GOT3 (cell line): ENCODE measurements at regions not wholly inside any gene's neighbourhood (a gene's known extent, or its start where the extent isn't known, plus 50 kb on each side); places are given as distances from the start of the nearest gene placed in this dataset.
"Not testable (repeated sequence)": the region's sequence is repeated elsewhere in the genome, so short reads cannot be mapped to it uniquely, and the experiment has no call there.

ENCODE experiments used
- DNase-seq: peaks from one replicate; lab custom pipeline; 2025; ENCODE audit warnings: mixed read lengths; lab: John Stamatoyannopoulos, UW

DNA sequence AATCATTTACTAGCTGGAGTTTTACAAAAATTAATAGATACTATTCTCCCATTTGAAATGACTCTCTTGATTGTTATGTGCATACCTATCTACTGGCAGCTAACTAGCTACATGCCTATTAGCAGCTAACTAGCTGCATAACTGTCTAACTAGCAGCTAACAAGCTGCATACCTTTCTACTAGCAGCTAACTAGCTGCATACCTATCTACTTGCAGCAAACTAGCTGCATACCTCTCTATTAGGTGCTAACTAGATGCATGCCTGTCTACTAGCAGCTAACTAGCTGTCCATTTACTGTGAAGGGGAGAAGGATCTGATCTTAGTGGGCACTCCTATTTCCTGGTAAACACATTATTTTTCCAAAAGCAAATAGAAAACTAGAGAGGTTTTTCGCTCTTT lies 439.4 kb upstream of the PFKP start:
- no peak for DNase-seq

- DNase-seq, result no peak
Observed at GRCh38 chr10:2625094-2625493, 442.3 kb upstream of the PFKP start.

DNA sequence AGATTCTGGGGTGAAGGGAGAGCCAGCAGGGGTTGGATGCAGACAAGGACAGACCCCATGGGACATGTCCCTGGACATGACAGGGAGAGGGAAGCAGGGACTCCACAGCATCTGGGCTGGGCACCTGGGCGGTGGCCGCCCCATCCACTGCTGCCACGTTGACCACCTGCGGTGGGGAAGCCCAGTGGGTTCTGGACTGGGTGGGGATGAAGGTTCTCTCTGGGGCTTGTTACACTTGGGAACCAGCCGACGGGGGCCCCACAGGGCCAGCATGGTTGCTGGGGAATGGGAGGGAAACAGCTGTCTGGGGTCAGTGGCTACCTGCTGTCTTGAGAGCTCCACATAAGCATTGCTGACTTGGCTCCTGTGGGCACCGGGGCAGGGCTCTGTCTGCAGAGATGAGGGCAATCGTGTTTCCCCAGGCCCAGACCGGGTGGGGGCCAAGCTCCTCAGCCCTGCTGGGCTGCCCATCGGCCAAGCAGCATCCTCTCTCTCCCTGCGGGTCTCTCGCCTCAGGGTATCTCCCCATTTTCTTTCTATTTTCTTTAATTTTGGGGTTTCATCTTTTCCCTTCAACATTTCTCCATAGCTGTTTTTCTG lies 443.6 kb upstream of the PFKP start:
- DNase-seq, result no peak

DNA sequence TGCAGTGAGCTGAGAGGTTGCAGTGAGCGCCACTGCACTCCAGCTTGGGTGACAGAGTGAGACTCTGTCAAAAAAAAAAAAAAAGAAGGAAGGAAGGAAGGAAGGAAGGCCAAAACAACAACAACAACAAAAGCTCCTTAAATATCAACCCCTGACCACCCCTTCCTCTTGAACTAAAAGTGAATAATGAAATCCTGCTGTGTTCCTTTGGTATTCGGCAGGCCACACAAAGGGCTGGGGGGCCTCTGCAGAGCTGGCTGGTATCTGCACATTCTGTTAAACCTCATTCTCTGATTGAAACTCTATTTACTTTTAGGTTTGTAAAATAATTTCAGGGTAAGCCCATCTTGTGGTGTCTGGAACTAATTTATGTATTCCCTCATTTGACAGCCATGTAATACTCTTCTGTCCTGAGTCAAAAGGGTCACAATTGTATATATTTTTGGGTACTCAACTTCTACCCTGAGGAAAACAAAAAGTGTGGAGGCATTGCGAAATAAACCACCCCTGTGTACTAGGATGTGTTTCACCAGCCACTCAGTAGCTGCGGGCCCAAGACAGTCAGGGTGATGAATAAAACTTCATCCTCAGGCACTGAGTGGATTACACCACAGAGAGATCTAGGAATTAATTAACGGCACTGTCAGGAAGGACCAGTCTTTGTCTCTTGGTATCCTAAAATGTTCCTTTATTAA lies 446.4 kb upstream of the PFKP start:
- no peak for DNase-seq

- DNase-seq, result no peak
Observed at GRCh38 chr10:2619916-2620315, 447.4 kb upstream of the PFKP start.

- no peak for DNase-seq
Observed at GRCh38 chr10:2619472-2619871, 447.9 kb upstream of the PFKP start.

GRCh38 chr10:2618690-2619089 lies 448.7 kb upstream of the PFKP start:
- no peak for DNase-seq

- no peak for DNase-seq
Observed at GRCh38 chr10:2616215-2616614, 451.1 kb upstream of the PFKP start.

DNA sequence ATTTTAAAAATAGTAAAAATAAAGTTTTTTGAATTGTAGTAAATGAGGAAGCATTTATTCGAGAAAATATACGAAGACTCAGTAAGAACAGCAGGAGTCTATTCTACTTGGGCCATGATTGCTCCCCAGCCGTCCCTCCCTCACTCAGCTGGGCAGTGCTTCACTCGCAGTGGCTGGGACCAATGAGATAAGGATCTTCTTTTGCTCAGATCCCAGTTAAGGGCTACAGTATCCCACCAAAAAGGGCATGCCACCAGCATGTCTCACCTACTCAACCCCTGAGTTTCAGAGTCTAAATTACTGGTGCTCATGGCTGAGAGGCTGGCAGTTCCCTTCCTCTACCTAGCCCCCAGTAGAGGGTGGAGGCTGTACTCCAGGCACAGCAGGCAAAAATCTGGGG lies 455.7 kb upstream of the PFKP start:
- no peak for DNase-seq

GRCh38 chr10:2610946-2611345 lies 456.4 kb upstream of the PFKP start:
- no peak for DNase-seq

DNA sequence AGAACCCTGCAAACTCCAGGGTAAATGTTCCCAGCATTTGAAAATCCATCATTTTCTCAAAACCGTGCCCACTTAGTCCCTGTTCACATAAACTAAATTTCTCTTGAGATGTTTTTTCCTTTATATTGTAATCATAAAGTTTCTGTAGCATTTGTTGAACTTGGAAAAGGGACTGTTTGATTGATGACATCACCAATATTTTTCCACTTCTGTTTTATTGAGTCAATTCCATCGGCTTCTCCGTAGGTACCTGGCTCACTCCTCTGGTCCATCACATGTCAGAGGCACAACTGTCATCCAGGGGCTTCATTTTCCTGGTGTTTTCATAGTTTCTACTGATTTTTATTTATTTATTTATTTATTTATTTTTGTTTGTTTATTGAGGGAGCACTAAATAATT lies 462.5 kb upstream of the PFKP start:
- DNase-seq, result no peak

GRCh38 chr10:2599571-2599970 lies 467.8 kb upstream of the PFKP start:
- DNase-seq, result no peak

DNA sequence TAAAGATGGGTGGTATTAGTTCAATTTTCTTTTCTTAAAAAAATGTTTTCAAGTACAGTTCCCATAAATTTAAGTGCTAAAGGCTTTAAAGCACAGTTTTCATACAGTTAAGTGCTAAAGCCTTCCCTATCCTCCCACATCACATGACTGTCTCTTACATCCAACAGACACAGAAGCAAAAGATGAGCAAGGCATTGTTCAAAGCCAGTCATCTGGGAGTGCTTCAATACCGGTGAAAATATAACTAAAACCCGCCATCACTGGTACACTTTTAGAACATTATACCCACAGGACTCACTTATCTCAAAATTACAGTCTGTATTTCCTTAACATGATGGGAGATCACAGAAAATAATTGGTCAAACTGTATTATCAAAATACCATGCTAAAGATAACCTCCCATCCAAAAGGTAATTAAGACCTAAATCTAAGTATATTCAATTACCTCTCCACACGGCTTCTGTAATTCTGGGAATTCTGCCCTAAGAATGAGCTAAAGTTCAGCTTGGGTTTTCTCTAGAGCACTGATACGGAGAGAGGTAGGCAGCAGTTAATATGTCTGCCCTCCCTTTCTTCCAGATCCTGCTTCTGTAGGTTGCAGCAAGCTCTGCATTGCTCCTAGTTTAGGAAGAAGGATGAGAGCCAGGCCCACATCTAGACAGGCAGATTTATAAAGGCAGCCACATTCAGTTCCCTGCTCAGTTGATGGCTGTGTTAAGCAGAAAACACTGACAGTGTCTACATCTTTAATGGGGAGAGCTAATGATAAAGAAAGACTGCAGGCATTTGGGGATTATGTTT lies 474.8 kb upstream of the PFKP start:
- no peak for DNase-seq

GRCh38 chr10:2589196-2589595 lies 478.2 kb upstream of the PFKP start:
- DNase-seq, result no peak

GRCh38 chr10:2584385-2584784 lies 483.0 kb upstream of the PFKP start:
- no peak for DNase-seq

- DNase-seq, result no peak
Observed at GRCh38 chr10:2576892-2577291, 490.5 kb upstream of the PFKP start.

GRCh38 chr10:2575460-2575859 lies 491.9 kb upstream of the PFKP start:
- no peak for DNase-seq

GRCh38 chr10:2572611-2573010 lies 494.7 kb upstream of the PFKP start:
- no peak for DNase-seq

DNA sequence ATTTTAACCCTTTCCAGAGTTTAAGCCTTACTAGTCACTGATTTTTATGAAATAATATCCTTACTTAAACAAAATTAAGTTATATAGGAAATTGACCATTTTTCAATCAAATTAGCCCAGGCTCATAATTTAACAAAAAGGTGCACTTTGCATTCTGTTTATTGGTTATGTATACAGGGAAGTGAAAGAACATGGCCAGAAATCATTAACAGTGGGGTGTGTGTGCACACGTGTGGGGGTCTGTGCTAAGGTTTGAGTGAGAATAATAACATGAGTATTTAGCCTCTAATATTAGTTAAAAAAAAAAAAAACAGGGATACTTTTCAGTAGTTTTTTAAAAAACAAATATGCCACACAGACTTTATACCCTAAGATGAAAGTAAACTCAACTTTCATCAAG lies 510.5 kb upstream of the PFKP start:
- no peak for DNase-seq

DNA sequence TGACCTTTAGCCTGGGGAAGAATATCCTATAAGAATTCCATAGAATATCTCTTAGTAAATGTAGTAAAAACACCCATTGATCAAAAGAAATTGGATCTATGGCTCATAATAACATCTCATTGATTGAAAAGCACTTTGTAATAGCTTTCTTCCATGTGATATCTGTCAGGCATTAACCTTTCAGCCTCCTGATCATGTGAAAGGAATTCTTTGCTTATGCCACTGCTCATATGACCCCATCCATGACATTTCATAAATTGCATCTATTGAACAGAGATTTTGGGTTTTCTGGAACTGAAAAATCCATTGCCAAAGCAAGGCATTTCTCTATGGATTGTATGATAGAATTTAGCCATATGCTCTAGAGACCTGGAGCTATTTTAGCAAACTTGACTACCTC lies 519.3 kb upstream of the PFKP start:
- DNase-seq, result no peak

DNA sequence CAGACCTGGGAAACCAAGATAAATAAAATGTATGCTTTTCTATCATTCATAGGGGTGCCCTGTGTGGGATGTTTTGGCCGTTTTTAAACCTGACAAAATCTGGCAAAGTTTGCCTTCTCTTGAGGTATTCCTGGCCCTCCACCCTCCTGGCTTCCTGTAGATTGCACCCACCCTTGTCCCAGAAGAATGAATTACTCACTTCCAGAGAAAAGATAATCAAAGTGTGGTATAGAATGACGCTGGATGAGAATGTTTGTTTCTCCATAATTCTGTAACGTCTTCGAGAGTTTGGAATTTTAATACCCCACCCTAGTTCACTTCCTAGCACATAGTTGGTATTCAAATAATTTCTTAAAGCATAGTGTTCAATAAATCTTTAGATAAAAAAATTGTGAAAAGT lies 519.7 kb upstream of the PFKP start:
- DNase-seq, result no peak

DNA sequence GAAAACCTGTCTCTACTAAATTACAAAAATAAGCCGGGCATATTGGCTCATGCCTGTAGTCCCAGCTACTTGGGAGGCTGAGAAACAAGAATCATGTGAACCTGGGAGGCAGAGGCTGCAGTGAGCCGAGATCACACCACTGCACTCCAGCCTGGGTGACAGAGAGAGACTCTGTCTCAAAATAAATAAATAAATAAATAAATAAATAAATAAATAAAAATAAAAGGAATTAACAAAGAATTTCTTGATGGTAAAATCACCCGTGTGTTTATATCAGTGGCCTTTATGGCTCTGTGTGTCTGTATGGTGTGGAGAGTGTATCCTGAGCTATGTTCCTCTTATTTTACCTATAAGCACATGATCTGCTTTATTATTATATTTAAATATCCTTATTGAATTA lies 520.5 kb upstream of the PFKP start:
- DNase-seq, result not testable (repeated sequence)

DNA sequence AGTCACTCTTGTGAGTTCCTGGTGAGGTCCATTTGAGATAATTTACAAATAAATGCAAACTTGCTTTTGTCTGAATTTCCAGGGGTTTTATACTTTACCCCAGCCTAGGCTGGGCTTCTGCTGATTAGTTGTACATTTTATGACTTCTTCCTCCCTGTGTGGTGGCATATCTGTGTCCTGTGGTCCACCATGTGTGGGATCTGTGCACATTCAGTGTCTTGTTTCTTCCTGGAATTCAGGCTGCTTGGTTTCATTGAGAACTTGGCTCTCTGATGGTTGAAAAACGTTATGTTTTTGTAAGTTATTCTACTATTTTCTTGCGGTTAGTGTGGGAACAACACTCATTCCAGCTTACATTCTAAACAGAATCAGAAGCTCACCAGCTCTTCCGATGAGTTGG lies 523.4 kb upstream of the PFKP start:
- no peak for DNase-seq
